Naive B cell (primary cell): ENCODE measurements at regions not wholly inside any gene's neighbourhood (a gene's known extent, or its start where the extent isn't known, plus 50 kb on each side); places are given as distances from the start of the nearest gene placed in this dataset.

ENCODE experiments used
- ATAC-seq, 2 donors: fragments of 150-1000 bp; cut with Tn5 transposase; 2 replicates each; pipeline ENCODE4 v1.10.0; 2021; ENCODE audit warnings: low read depth in 2 of 2, mild to moderate bottlenecking in 2 of 2, moderate library complexity in 2 of 2
- DNase-seq: peaks from one replicate; pipeline ENCODE4 v3.0.0; 2022
- H3K27ac Mint-ChIP-seq, 6 donors: one replicate each; pipeline ENCODE4 v1.8.0; 2020 to 2022; ENCODE audit warnings: mild to moderate bottlenecking in 6 of 6, mixed read lengths in 6 of 6, moderate library complexity in 5 of 6, inconsistent platforms in 2 of 6
- H3K27me3 Mint-ChIP-seq, 3 donors: one replicate each; pipeline ENCODE4 v1.8.0; 2021 to 2022; ENCODE audit warnings: mixed read lengths in 3 of 3, mild to moderate bottlenecking in 1 of 3
- H3K36me3 Mint-ChIP-seq, 2 donors: one replicate each; pipeline ENCODE4 v1.8.0; 2020 to 2022; ENCODE audit warnings: mixed read lengths in 2 of 2, inconsistent platforms in 1 of 2, mild to moderate bottlenecking in 1 of 2
- H3K4me1 Mint-ChIP-seq, 3 donors: one replicate each; pipeline ENCODE4 v1.8.0; 2020 to 2022; ENCODE audit warnings: mixed read lengths in 3 of 3, inconsistent platforms in 1 of 3, mild to moderate bottlenecking in 1 of 3, moderate library complexity in 1 of 3
- H3K4me3 Mint-ChIP-seq, 8 donors: one replicate each; pipeline ENCODE4 v1.8.0; 2020 to 2022; ENCODE audit warnings: mild to moderate bottlenecking in 8 of 8, mixed read lengths in 8 of 8, moderate library complexity in 8 of 8, inconsistent platforms in 2 of 8
- H3K9me3 Mint-ChIP-seq, 7 donors: one replicate each; pipeline ENCODE4 v1.8.0; 2020 to 2022; ENCODE audit warnings: mixed read lengths in 7 of 7, mild to moderate bottlenecking in 5 of 7, inconsistent platforms in 2 of 7, moderate library complexity in 1 of 7

DNA sequence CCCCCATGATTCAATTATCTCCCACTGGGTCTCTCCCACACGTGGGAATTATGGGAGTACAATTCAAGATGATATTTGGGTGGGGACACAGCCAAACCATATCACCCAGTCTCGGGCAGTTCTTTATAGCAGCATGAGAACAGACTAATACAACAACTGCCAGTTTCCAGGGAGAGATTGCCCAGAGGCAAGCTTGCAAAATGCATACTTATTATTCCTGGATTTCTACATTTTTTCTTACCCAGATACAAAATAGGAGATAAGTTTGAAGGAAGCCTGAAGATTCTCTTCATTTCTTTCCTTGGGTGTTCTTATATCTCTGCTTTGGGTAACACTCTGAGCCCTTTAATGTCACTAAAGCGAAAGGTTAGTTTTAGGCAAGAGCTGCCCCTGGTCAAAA is 691.2 kb downstream of the TAF11L14 start:
- Mint-ChIP-seq H3K36me3 (no peaks in the 10 kb centered on the region), H3K9me3 (peaks cover 0 to 8% (median 4%) of the 10 kb centered on the region in 7 donors), H3K27me3 (peaks cover 5 to 9% (median 8%) of the 10 kb centered on the region in 3 donors), H3K27ac (no peak overlapping the region), H3K4me3 (no peak overlapping the region), H3K4me1 (no peaks in the 10 kb centered on the region)
- ATAC-seq (no peak), DNase-seq (no peak)

- H3K9me3 Mint-ChIP-seq = peaks cover 0 to 26% (median 9%) of the 10 kb centered on the region in 7 donors
- ATAC-seq (no peak), DNase-seq (no peak)
- peaks cover 0 to 4% (median 0%) of the 10 kb centered on the region in 3 donors for H3K27me3 Mint-ChIP-seq
- no peak overlapping the region for H3K4me3 Mint-ChIP-seq
- H3K36me3 Mint-ChIP-seq = no peaks in the 10 kb centered on the region
- H3K4me1 Mint-ChIP-seq = no peaks in the 10 kb centered on the region
- H3K27ac Mint-ChIP-seq = no peak overlapping the region
Measured at GRCh38 chr5:18329328-18329727, 695.1 kb downstream of the TAF11L14 start.

DNA sequence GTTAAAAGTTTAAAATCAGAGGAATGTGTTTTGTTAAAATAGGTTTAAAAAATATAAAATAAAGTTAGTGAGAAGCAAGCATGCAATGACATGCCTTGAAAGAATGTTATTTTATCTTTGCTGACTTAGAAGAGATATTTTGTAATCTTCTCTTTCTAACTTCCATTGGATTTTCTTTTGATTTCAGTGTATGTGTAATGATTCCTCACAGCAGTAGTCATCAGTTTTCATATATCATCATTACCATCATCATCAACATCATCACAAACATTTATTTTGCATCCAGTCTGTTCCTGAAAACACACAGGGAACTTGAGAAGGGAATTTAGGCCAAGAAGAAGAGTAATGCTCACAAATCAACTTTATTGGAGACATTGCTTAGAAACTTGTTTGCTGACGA is 699.6 kb downstream of the TAF11L14 start:
- no peak for DNase-seq
- H3K27me3 Mint-ChIP-seq = peaks cover 0 to 3% (median 0%) of the 10 kb centered on the region in 3 donors
- H3K27ac Mint-ChIP-seq = no peak overlapping the region
- H3K9me3 Mint-ChIP-seq = peaks cover 0 to 19% (median 4%) of the 10 kb centered on the region in 7 donors
- no peak for ATAC-seq
- no peaks in the 10 kb centered on the region for H3K36me3 Mint-ChIP-seq
- H3K4me3 Mint-ChIP-seq = no peak overlapping the region
- no peaks in the 10 kb centered on the region for H3K4me1 Mint-ChIP-seq

DNA sequence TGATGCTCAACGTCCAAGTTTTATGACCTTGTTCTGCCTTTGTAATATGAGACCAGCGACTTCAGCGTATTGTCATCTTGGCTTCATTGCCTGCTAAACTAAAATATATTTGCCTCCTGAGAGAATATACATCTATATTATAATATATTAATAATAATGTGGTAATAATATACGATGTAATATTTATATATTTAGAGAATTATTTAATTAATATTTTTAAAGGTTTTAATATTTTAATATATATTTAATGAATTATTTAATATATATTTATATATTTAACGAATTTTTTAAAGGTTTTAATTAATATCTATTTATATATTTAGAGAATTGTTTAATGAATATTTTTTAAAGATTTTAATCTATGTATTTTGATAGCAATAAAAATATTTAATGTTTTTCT is 700.7 kb downstream of the TAF11L14 start:
- DNase-seq (no peak), ATAC-seq (no peak)
- peaks cover 0 to 19% (median 4%) of the 10 kb centered on the region in 7 donors for H3K9me3 Mint-ChIP-seq
- peaks cover 0 to 7% (median 0%) of the 10 kb centered on the region in 3 donors for H3K27me3 Mint-ChIP-seq
- no peak overlapping the region for H3K27ac Mint-ChIP-seq
- H3K4me1 Mint-ChIP-seq = no peaks in the 10 kb centered on the region
- H3K4me3 Mint-ChIP-seq = no peak overlapping the region
- no peaks in the 10 kb centered on the region for H3K36me3 Mint-ChIP-seq

DNA sequence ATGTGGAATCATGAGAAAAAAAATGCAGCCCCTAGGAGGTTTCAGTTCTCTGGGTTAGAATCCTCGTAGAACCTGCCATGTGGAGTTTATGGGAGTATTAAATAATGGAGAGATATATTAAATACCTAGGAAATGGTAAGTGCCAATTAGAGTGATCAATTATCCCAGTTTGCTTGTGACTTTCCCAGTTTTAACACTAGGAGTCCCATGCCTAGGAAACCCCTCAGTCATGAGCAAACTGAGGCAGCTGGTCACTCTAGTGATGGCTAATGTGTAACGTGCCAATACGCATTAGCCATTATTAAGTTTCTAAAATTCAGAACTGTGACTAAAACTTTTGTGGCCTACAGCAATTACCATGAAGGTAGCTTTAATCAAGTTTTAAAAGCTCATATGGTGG is 720.6 kb downstream of the TAF11L14 start:
- Mint-ChIP-seq H3K27ac (no peak overlapping the region), H3K4me1 (no peaks in the 10 kb centered on the region), H3K36me3 (no peaks in the 10 kb centered on the region), H3K27me3 (peaks cover 0 to 8% (median under 1%) of the 10 kb centered on the region in 3 donors), H3K9me3 (peaks cover 0 to 10% (median 3%) of the 10 kb centered on the region in 7 donors), H3K4me3 (no peak overlapping the region)
- ATAC-seq = no peak
- DNase-seq = no peak

GRCh38 chr5:18357486-18357885 is 723.2 kb downstream of the TAF11L14 start:
- Mint-ChIP-seq H3K4me1 (no peaks in the 10 kb centered on the region), H3K36me3 (no peaks in the 10 kb centered on the region), H3K4me3 (no peak overlapping the region), H3K27ac (no peak overlapping the region), H3K27me3 (peaks cover 0 to 8% (median 0%) of the 10 kb centered on the region in 3 donors), H3K9me3 (peaks cover 0 to 6% (median 0%) of the 10 kb centered on the region in 7 donors)
- ATAC-seq = no peak
- DNase-seq = no peak

DNA sequence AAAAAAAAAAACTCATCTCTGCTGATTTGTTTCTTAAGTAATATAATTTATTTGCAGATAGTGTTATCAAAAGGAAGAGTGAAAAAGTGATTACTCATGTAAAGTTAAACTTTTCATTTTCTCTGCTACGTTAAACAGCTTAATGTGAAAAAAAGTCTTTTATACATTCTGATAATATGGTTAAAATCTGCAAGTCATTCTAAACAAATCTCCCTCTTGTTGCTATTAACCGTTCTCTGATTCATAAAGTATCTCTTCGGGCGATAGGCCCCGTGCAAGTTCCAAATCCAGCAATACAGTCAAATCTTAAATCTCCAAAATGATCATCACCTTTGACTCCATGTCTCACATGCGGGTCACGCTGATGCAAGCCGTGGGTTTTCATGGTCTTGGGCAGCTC is 732.0 kb downstream of the TAF11L14 start:
- Mint-ChIP-seq H3K9me3 (peaks cover 0 to 4% (median 0%) of the 10 kb centered on the region in 7 donors), H3K27ac (no peak overlapping the region), H3K4me1 (no peaks in the 10 kb centered on the region), H3K4me3 (no peak overlapping the region), H3K27me3 (no peaks in the 10 kb centered on the region), H3K36me3 (no peaks in the 10 kb centered on the region)
- no peak for DNase-seq
- ATAC-seq = no peak

GRCh38 chr5:18370531-18370930 is 736.3 kb downstream of the TAF11L14 start:
- ATAC-seq (no peak), DNase-seq (no peak)
- Mint-ChIP-seq H3K36me3 (no peaks in the 10 kb centered on the region), H3K27ac (no peak overlapping the region), H3K27me3 (no peaks in the 10 kb centered on the region), H3K9me3 (peaks cover 0 to 4% (median 0%) of the 10 kb centered on the region in 7 donors), H3K4me3 (no peak overlapping the region), H3K4me1 (no peaks in the 10 kb centered on the region)

GRCh38 chr5:18375641-18376040 is 741.4 kb downstream of the TAF11L14 start:
- ATAC-seq (no peak), DNase-seq (no peak)
- no peaks in the 10 kb centered on the region for H3K27me3 Mint-ChIP-seq
- H3K4me3 Mint-ChIP-seq = peak overlapping the region in 1 of 8 donors; percentile 19
- H3K4me1 Mint-ChIP-seq = no peaks in the 10 kb centered on the region
- no peaks in the 10 kb centered on the region for H3K36me3 Mint-ChIP-seq
- peaks cover 0 to 2% (median 0%) of the 10 kb centered on the region in 7 donors for H3K9me3 Mint-ChIP-seq
- no peak overlapping the region for H3K27ac Mint-ChIP-seq

DNA sequence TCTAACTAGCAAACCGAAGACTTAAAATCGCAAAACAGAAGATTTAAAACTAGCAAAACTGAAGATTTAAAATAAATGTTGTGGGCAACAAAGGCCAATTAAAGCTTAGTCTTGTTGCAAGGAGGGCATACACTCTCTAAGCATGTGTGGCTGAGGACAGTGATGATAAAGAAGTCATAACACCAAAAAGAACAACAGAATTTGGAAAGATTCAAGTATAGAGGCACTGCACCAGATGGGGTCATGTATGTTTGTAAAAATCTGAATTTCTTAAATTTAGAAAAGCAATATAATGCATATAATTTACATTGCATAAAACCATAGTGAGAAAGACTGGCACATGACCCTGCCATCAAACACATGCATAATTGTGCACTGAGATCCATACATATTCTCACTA is 743.8 kb downstream of the TAF11L14 start:
- Mint-ChIP-seq H3K27me3 (no peaks in the 10 kb centered on the region), H3K4me3 (no peak overlapping the region), H3K9me3 (peaks cover 0 to 2% (median 0%) of the 10 kb centered on the region in 7 donors), H3K27ac (no peak overlapping the region), H3K36me3 (no peaks in the 10 kb centered on the region), H3K4me1 (no peaks in the 10 kb centered on the region)
- no peak for DNase-seq
- ATAC-seq = no peak

GRCh38 chr5:18379189-18379588 is 744.9 kb downstream of the TAF11L14 start:
- H3K27ac Mint-ChIP-seq = no peak overlapping the region

DNA sequence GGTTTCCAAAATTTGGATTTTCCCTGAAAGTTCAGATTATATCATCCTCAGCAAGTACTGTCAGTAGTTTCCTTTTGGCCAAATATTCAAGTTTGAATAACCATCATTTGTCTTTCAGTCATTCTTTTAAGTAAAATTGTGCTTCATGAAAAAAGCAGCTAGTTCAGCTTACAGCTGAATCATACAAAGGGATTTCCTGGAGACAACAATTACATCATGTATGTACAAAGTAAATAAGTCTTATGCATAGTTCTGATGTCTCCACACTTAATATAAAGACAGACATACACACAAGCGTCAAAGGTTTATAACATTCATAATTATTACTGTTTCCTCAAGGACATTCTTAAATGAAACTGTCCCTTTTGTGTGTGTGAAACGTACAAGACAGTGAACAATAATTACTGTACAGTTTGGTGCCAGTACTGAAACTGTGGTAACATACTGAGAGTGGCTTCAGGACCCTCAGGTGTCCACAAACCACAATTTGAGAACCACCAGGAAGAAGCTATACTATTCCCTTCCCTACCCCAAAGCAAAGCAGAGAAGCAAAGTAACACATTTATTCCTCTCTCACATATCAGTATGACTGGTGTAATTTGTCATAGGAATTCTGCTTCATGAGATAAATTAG is 746.6 kb downstream of the TAF11L14 start:
- no peaks in the 10 kb centered on the region for H3K36me3 Mint-ChIP-seq
- no peak for DNase-seq
- no peak for ATAC-seq
- no peaks in the 10 kb centered on the region for H3K9me3 Mint-ChIP-seq
- H3K4me3 Mint-ChIP-seq = no peak overlapping the region
- H3K4me1 Mint-ChIP-seq = no peaks in the 10 kb centered on the region
- H3K27ac Mint-ChIP-seq = no peak overlapping the region
- H3K27me3 Mint-ChIP-seq = no peaks in the 10 kb centered on the region

More at GRCh38 chr5:18379189-18379588, 744.9 kb downstream of the TAF11L14 start:
- DNase-seq (no peak), ATAC-seq (no peak)
- Mint-ChIP-seq H3K27me3 (no peaks in the 10 kb centered on the region), H3K4me3 (no peak overlapping the region), H3K9me3 (no peaks in the 10 kb centered on the region), H3K4me1 (no peaks in the 10 kb centered on the region), H3K36me3 (no peaks in the 10 kb centered on the region)

- Mint-ChIP-seq H3K27ac (peak overlapping the region in 1 of 6 donors; percentile 23), H3K9me3 (peaks cover 0 to under 1% (median 0%) of the 10 kb centered on the region in 7 donors), H3K36me3 (no peaks in the 10 kb centered on the region), H3K27me3 (peaks cover 0 to 10% (median 0%) of the 10 kb centered on the region in 3 donors), H3K4me3 (no peak overlapping the region), H3K4me1 (no peaks in the 10 kb centered on the region)
- ATAC-seq (peak in 1 of 2 donors; percentile 56), DNase-seq (peak; percentile 21)
Measured at GRCh38 chr5:18393565-18394442, 759.5 kb downstream of the TAF11L14 start.

DNA sequence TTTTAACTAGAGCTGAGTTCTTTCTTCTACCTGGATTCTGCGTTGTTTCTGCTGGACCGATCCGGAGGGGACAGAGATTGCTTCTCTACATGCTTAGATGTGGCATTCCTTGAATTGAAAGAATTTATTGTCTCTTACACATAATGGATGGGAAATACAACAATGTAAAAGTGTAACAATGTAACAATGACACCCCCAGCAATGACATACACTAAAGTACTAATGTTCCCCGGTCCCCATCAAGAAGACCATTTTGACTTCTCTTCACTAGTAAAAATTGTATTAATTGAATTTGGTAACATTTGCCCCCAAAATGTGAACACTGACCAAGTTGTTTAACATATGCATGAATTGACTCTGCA is 760.2 kb downstream of the TAF11L14 start:
- Mint-ChIP-seq H3K4me1 (no peaks in the 10 kb centered on the region), H3K9me3 (peaks cover 0 to 5% (median 0%) of the 10 kb centered on the region in 7 donors), H3K4me3 (no peak overlapping the region), H3K27me3 (peaks cover 0 to 10% (median 0%) of the 10 kb centered on the region in 3 donors), H3K36me3 (no peaks in the 10 kb centered on the region), H3K27ac (peak overlapping the region in 1 of 6 donors; percentile 23)
- ATAC-seq = no peak
- DNase-seq = no peak
